Vagina (tissue), 2 donors: ENCODE measurements at regions not wholly inside any gene's neighbourhood (a gene's known extent, or its start where the extent isn't known, plus 50 kb on each side); places are given as distances from the start of the nearest gene placed in this dataset. TPM values are rescaled to one million over a fixed set of nuclear protein-coding genes. Genes with fewer than 3 reads are reported as not detected.
"Not testable (repeated sequence)": the region's sequence is repeated elsewhere in the genome, so short reads cannot be mapped to it uniquely, and the experiment has no call there.

ENCODE experiments used
- DNase-seq, 2 donors: peaks; one replicate each; pipeline ENCODE4 v3.0.0-alpha.2; 2017; ENCODE audit errors: extremely low spot score in 2 of 2
- H3K27ac ChIP-seq: fragments of 200-600 bp; sonication (generic); one replicate; pipeline ENCODE4 v1.5.1; 2019
- H3K27me3 ChIP-seq: fragments of 200-600 bp; sonication (generic); one replicate; pipeline ENCODE4 v1.5.1; 2019
- H3K36me3 ChIP-seq, 2 donors: fragments of 200-600 bp; sonication (generic); one replicate each; pipeline ENCODE4 v1.5.1; 2017 to 2019
- H3K4me1 ChIP-seq: fragments of 200-600 bp; sonication (generic); one replicate; pipeline ENCODE4 v1.5.1; 2019
- H3K4me3 ChIP-seq, 2 donors: fragments of 200-600 bp; sonication (generic); 1 replicate in 1 of 2; 2 replicates in 1 of 2; pipeline ENCODE4 v1.5.1; 2016 to 2019
- H3K9me3 ChIP-seq: fragments of 200-600 bp; sonication (generic); one replicate; pipeline ENCODE4 v1.5.1; 2019
- intact Hi-C: fragments of 100-400 bp; cut with DNase I; formaldehyde crosslinking; loops from one replicate; pipeline ENCODE4 v1.15.1; 2023
- small RNA-seq: library from RNA; depleted of rRNA; stranded (forward); fragments of <200 nt; gene quantifications from one replicate; pipeline ENCODE3, GENCODE V24; 2016

DNA sequence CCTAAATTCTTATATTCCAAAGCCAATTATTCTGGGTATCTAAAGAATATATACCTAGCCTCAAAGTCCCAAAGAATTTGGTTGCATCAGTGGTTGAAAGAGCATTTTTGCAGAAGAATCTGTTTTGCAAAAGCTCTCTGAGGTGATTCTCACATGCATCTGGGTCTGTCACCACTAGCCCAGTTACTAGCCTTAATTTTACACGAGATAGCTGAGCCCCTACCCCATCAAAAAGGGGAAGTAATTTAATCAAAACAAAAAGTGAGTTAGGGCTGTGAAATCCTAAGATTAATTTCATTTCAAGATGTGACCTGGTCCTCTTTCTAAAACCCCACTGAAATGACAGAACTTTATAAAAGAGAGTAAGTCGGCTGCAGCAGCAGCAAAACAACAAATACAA is 53.7 kb upstream of the ZSCAN2 start:
- H3K9me3 ChIP-seq, H3K36me3 ChIP-seq, H3K4me1 ChIP-seq, H3K27ac ChIP-seq, H3K27me3 ChIP-seq, DNase-seq, intact Hi-C loops, H3K4me3 ChIP-seq: not testable (repeated sequence)

DNA sequence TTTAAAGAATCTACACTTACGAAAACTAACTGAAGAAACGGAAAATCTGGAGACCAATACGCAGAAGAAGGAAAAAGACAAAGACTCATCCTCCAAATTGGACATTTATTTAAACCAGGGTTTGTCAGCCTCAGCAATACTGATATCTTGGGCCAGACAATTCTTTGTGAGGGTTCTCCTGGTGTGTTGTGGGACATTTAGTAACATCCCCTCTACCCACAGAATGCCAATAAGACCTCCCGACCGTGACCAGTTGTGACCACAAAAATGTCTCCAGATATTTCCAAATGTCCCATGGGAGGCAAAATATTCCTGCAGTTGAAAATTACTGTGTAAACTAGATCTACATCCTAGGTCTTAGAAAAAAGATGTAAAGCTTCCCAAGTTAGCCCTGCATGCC is 50.3 kb upstream of the ZSCAN2 start:
- intact Hi-C loops, H3K27me3 ChIP-seq, H3K27ac ChIP-seq, H3K4me3 ChIP-seq, DNase-seq, H3K4me1 ChIP-seq, H3K9me3 ChIP-seq: not testable (repeated sequence)
- H3K36me3 ChIP-seq, result peaks cover 0 to 20% of the 10 kb centered on the region in 2 donors

Small RNAs in the stretch of these regions (small RNA-seq; reads per million reads assigned to genes)
- not detected for gene AC048382.3
- not detected for gene CSPG4P5
- gene RF00017, result not detected
- gene RN7SL417P, result not detected
